DMS153 treated with DMSO at 0.1 percent for 48 hours (cell line): ENCODE measurements at regions not wholly inside any gene's neighbourhood (a gene's known extent, or its start where the extent isn't known, plus 50 kb on each side); places are given as distances from the start of the nearest gene placed in this dataset.

Experiments
- DNase-seq: peaks from one replicate; lab custom pipeline; 2025; ENCODE audit not compliant: unreplicated experiment; lab: John Stamatoyannopoulos, UW

- DNase-seq = no peak
These were observed 50.2 kb upstream of the ATP1A1 start for GRCh38 chr1:116322752-116323405.
